Sigmoid colon (tissue), 6 donors: ENCODE measurements at regions not wholly inside any gene's neighbourhood (a gene's known extent, or its start where the extent isn't known, plus 50 kb on each side); places are given as distances from the start of the nearest gene placed in this dataset.

Experiments
- DNase-seq: peaks from one replicate; pipeline ENCODE4 v3.0.0-alpha.2; 2019
- H3K27ac ChIP-seq, 4 donors: fragments of 200-600 bp; sonication (generic); one replicate each; pipeline ENCODE4 v1.5.1; 2016 to 2019; ENCODE audit warnings: mild to moderate bottlenecking in 1 of 4
- H3K27me3 ChIP-seq, 3 donors: fragments of 200-600 bp; sonication (generic); one replicate each; pipeline ENCODE4 v1.5.1; 2019; ENCODE audit warnings: mild to moderate bottlenecking in 1 of 3
- H3K36me3 ChIP-seq, 4 donors: fragments of 200-600 bp; sonication (generic); one replicate each; pipeline ENCODE4 v1.5.1; 2016 to 2019
- H3K4me1 ChIP-seq, 4 donors: fragments of 200-600 bp; sonication (generic); one replicate each; pipeline ENCODE4 v1.5.1; 2017 to 2019
- H3K4me3 ChIP-seq, 4 donors: fragments of 200-600 bp; sonication (generic); one replicate each; pipeline ENCODE4 v1.5.1; 2017 to 2019; ENCODE audit warnings: mild to moderate bottlenecking in 2 of 4, moderate library complexity in 1 of 4
- H3K9me3 ChIP-seq, 4 donors: fragments of 200-600 bp in 3 of 4; sonication (generic) in 3 of 4; one replicate each; pipeline versions ENCODE4 v1.5.1 to v1.6.1; 2013 to 2019
- CTCF ChIP-seq, 4 experiments: fragments of 450-650 bp in 3 of 4; fragments of 200-600 bp in 1 of 4; IDR thresholded peaks; one replicate each; pipeline ENCODE4 v1.5.1; 2016 to 2019; ENCODE audit warnings: antibody characterized with exemption in 4 of 4, mild to moderate bottlenecking in 3 of 4, moderate library complexity in 2 of 4
- EP300 ChIP-seq, 4 donors: sonication (generic); formaldehyde crosslinking; IDR thresholded peaks; one replicate each; pipeline ENCODE4 v1.6.1; 2017; ENCODE audit warnings: antibody characterized with exemption in 4 of 4
- POLR2A ChIP-seq, 2 donors: fragments of 450-650 bp; IDR thresholded peaks; one replicate each; pipeline ENCODE4 v1.6.1; 2016; ENCODE audit warnings: antibody characterized with exemption in 2 of 2, mild to moderate bottlenecking in 2 of 2, moderate library complexity in 2 of 2
- POLR2AphosphoS5 ChIP-seq, 4 donors: sonication (generic); formaldehyde crosslinking; IDR thresholded peaks; one replicate each; pipeline ENCODE4 v1.6.1; 2017; ENCODE audit warnings: antibody characterized with exemption in 4 of 4
- WGBS, 2 donors: extraction: QIAGEN DNeasy Blood & Tissue Kit; methylation state at CpG; one replicate each; pipeline ENCODE4 v1.1.7; 2013; 5-methylcytosine and 5-hydroxymethylcytosine counted together
- intact Hi-C: fragments of 100-400 bp; cut with DNase I; formaldehyde crosslinking; loops from one replicate; pipeline ENCODE4 v1.15.1; 2023
- donor health status: healthy with polysubstance abuse.
- donor health status: healthy.

DNA sequence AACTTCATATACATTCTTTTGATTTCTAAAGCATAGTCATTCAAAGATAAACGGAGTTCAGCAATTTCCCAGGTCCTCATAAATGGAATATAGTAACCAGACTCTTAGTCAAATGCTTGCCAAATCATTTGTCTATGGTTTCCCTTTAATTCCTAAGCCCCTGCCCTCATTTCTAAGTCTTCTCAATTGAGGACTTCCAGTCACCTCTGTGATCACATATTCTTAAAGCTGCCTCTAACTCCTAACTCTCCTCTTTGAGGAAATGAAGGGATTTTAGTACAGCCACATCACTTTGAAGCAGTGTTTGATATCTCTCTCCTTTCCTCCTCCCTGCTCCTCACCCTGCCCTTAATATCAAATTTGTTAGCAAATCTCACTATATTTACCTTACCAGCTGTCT lies 58.7 kb downstream of the PLEKHG1 start:
- no peak for DNase-seq
- H3K4me1 ChIP-seq: peaks cover 0 to 12% (median 6%) of the 10 kb centered on the region in 4 donors
- H3K27ac ChIP-seq: no peak overlapping the region
- H3K9me3 ChIP-seq: no peaks in the 10 kb centered on the region
- TF ChIP-seq EP300 (IDR thresholded peaks at IDR 0.05): no peak
- TF ChIP-seq POLR2A (IDR thresholded peaks at IDR 0.05): no peak
- TF ChIP-seq POLR2AphosphoS5 (IDR thresholded peaks at IDR 0.05): no peak
- no peak for TF ChIP-seq CTCF (IDR thresholded peaks at IDR 0.05)
- WGBS, 2 donors: 48 to 67% methylated on average over 1 of the region's 1 CpG
- intact Hi-C loops: no loop called here
- H3K36me3 ChIP-seq: no peaks in the 10 kb centered on the region
- no peaks in the 10 kb centered on the region for H3K27me3 ChIP-seq
- no peak overlapping the region for H3K4me3 ChIP-seq

DNA sequence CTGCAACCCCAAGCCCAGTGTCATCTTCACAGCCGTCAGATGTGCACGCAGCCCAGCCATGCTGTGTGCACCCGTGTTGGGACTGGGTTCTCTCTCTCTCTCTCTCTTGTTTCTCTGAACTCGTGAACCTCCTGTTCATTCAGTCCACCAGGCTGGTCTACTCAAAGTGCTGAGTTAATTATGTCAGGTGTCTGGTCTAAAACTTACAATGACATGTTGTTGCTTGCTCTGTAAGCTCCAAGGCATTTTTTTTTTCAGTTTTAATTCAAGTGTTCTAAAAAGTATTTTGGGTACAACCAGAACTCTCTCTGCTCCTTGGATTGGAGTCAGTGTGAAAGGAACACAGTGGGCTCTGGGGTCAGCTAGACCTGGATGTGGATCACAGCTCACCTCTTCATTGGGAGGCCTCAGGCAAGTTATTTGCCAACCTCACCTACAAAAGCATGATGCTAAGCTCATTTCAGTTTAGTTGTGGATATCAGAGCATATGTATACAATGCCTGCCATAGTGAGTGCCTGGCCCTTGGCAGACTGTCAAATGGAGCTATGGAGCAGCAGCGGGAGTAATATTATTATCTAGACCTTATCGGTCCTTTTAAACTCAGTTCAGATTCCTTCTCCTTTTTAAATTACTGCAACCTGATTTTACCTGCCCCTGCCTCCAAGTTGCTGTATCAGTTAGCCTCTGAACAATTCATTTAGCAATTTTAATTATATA lies 59.5 kb downstream of the PLEKHG1 start:
- H3K9me3 ChIP-seq: no peaks in the 10 kb centered on the region
- peaks cover 0 to 12% (median 6%) of the 10 kb centered on the region in 4 donors for H3K4me1 ChIP-seq
- DNase-seq: no peak
- intact Hi-C loops: no loop called here
- H3K27ac ChIP-seq: no peak overlapping the region
- H3K4me3 ChIP-seq: no peak overlapping the region
- WGBS, 2 donors: 63 to 65% methylated on average over 6 of the region's 6 CpGs
- no peaks in the 10 kb centered on the region for H3K36me3 ChIP-seq
- no peaks in the 10 kb centered on the region for H3K27me3 ChIP-seq
- no peak for TF ChIP-seq CTCF (IDR thresholded peaks at IDR 0.05)

DNA sequence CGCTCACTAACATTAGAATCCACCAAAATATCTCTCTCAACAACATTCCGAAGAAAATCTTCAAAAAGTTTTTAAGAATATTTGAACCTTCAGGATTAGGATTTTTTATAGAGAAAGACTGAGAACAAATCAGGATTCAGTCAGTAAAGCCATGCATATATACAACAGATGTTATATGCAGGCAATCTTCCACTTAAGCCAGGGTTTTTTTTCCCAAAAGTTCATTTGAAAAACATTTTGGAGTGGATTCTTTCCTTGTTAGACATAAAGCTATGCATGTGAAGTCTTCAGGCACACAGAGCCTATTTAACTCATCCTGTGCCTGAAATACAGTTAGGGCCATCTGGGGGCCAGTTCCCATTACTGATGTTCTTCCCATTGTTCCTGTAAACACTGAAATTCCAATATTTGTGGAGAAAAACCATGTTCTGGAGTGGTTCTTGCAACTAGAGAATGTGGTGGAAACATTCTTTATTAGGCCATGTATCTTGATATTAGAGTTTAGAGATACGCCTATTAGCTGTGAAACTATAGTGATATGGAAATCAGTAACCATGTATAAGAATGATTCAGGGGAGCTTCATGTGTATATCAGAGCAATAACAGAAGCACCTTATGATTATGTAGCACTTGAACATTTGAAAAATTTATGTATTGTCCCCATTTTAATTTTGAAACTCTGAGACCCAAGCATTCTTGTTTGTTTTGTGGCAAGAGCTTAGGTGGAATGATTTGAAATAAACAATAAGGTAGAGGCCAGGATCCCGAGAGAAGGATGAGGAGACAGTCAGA lies 61.7 kb downstream of the PLEKHG1 start:
- intact Hi-C loops: no loop called here
- DNase-seq: no peak
- H3K27ac ChIP-seq: no peak overlapping the region
- peaks cover 0 to 23% (median 9%) of the 10 kb centered on the region in 4 donors for H3K4me1 ChIP-seq
- no peaks in the 10 kb centered on the region for H3K9me3 ChIP-seq
- WGBS, 2 donors: 90 to 93% methylated on average over 4 of the region's 4 CpGs
- no peaks in the 10 kb centered on the region for H3K36me3 ChIP-seq
- TF ChIP-seq CTCF (IDR thresholded peaks at IDR 0.05): no peak
- no peak for TF ChIP-seq EP300 (IDR thresholded peaks at IDR 0.05)
- TF ChIP-seq POLR2A (IDR thresholded peaks at IDR 0.05): no peak
- TF ChIP-seq POLR2AphosphoS5 (IDR thresholded peaks at IDR 0.05): no peak
- no peak overlapping the region for H3K4me3 ChIP-seq
- no peaks in the 10 kb centered on the region for H3K27me3 ChIP-seq

DNA sequence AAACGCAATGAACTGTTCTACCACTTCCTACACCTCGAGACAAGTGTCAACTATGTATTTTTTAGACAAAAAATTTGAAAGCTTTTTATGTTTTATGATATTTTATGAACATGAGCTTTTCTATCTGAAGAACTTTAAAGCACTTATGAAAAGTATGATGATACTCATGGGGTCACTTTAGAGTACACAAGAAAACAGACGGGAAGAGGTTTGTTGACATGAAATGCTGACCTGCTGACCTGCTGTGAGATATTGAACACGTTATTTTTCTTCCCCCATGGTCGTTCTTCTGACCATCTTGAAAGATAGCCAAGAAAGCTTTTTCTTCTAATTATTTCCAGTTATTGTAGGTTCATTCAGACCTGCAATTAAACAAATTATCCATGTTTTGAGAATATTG lies 63.1 kb downstream of the PLEKHG1 start:
- H3K4me3 ChIP-seq: no peak overlapping the region
- no peak overlapping the region for H3K27ac ChIP-seq
- no peak for DNase-seq
- no peaks in the 10 kb centered on the region for H3K9me3 ChIP-seq
- intact Hi-C loops: no loop called here
- TF ChIP-seq POLR2AphosphoS5 (IDR thresholded peaks at IDR 0.05) (no peak), POLR2A (IDR thresholded peaks at IDR 0.05) (no peak), EP300 (IDR thresholded peaks at IDR 0.05) (no peak), CTCF (IDR thresholded peaks at IDR 0.05) (no peak)
- WGBS, 2 donors: 74 to 84% methylated on average over 5 of the region's 5 CpGs
- peaks cover 0 to 31% (median 15%) of the 10 kb centered on the region in 4 donors for H3K4me1 ChIP-seq
- H3K27me3 ChIP-seq: no peaks in the 10 kb centered on the region
- no peaks in the 10 kb centered on the region for H3K36me3 ChIP-seq
